ENCODE measurements at regions not wholly inside any gene's neighbourhood (a gene's known extent, or its start where the extent isn't known, plus 50 kb on each side); places are given as distances from the start of the nearest gene placed in this dataset.

- TF ChIP-seq CTCF (IDR thresholded peaks at IDR 0.05) = no peak
- no peak for TF ChIP-seq POLR2AphosphoS5 (IDR thresholded peaks at IDR 0.05)
Observed at GRCh38 chr3:153840487-153840886, 280.7 kb upstream of the ARHGEF26 start.

Data from breast epithelium (tissue), 3 donors.